Prostate gland (tissue), 2 donors: ENCODE measurements at regions not wholly inside any gene's neighbourhood (a gene's known extent, or its start where the extent isn't known, plus 50 kb on each side); places are given as distances from the start of the nearest gene placed in this dataset.

Experiments used
- DNase-seq: peaks from one replicate; pipeline ENCODE4 v3.0.0-alpha.2; 2019; ENCODE audit warnings: low spot score
- H3K27ac ChIP-seq, 2 donors: fragments of 200-600 bp; sonication (generic); 2 replicates each; pipeline ENCODE4 v1.5.1; 2017 to 2019
- H3K27me3 ChIP-seq: fragments of 200-600 bp; sonication (generic); replicated peaks from 2 replicates; pipeline ENCODE4 v1.5.1; 2019; ENCODE audit not compliant: insufficient read depth
- H3K36me3 ChIP-seq, 2 donors: fragments of 200-600 bp; sonication (generic); 1 replicate in 1 of 2; 2 replicates in 1 of 2; pipeline versions ENCODE4 v1.5.1 to v1.8.1; 2017 to 2019
- H3K4me1 ChIP-seq: fragments of 200-600 bp; sonication (generic); replicated peaks from 2 replicates; pipeline ENCODE4 v1.5.1; 2019
- H3K4me3 ChIP-seq, 2 donors: fragments of 200-600 bp; sonication (generic); 2 replicates each; pipeline ENCODE4 v1.5.1; 2017 to 2019
- H3K9me3 ChIP-seq: fragments of 200-600 bp; sonication (generic); 2 replicates; pipeline ENCODE4 v1.5.1; 2017
- POLR2A ChIP-seq: fragments of 450-650 bp; IDR thresholded peaks from one replicate; pipeline ENCODE4 v1.6.1; 2016; ENCODE audit warnings: antibody characterized with exemption, mild to moderate bottlenecking
- POLR2AphosphoS5 ChIP-seq: sonication (generic); formaldehyde crosslinking; IDR thresholded peaks from one replicate; pipeline ENCODE4 v1.6.1; 2017; ENCODE audit warnings: antibody characterized with exemption
- WGBS: methylation state at CpG from one replicate; pipeline ENCODE4 v1.1.5; 2018; 5-methylcytosine and 5-hydroxymethylcytosine counted together
- intact Hi-C: fragments of 100-400 bp; cut with DNase I; formaldehyde crosslinking; loops from one replicate; pipeline ENCODE4 v1.14.2; 2022
- TF ChIP-seq, protein P1 (sequence below), 4 experiments: fragments of 200-600 bp in 2 of 4; fragments of 450-650 bp in 2 of 4; sonication (generic) in 2 of 4; IDR thresholded peaks; 1 replicate in 3 of 4; 2 replicates in 1 of 4; pipeline ENCODE4 v1.5.1; 2016 to 2019; ENCODE audit warnings: antibody characterized with exemption in 4 of 4, mild to moderate bottlenecking in 2 of 4, moderate library complexity in 2 of 4

DNA sequence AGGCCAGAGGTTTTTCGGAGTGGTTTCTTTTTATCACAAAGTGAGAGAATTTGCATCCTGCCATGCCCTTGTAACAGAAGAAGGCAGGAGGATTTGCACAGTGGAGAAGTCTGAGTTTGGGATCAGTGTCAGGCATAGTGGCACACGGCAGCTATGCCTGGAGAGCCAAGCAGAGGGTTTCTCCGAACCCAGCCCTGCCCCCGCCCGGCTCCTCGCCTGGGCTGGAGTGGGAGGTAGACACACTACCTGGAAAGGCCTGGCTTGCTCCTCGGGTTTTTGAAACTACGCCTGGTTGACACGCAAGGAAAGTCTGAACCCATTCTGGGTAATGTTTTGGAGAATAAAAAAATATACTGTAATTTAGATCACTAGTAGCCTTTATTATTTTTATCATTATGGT lies 1653.6 kb upstream of the TENM3 start:
- Histone ChIP-seq H3K36me3 (no peaks in the 10 kb centered on the region), H3K4me3 (no peak overlapping the region), H3K9me3 (no peaks in the 10 kb centered on the region), H3K27me3 (no peaks in the 10 kb centered on the region), H3K4me1 (no peaks in the 10 kb centered on the region), H3K27ac (no peak overlapping the region)
- no peak for TF ChIP-seq POLR2A
- TF ChIP-seq, protein P1, sequence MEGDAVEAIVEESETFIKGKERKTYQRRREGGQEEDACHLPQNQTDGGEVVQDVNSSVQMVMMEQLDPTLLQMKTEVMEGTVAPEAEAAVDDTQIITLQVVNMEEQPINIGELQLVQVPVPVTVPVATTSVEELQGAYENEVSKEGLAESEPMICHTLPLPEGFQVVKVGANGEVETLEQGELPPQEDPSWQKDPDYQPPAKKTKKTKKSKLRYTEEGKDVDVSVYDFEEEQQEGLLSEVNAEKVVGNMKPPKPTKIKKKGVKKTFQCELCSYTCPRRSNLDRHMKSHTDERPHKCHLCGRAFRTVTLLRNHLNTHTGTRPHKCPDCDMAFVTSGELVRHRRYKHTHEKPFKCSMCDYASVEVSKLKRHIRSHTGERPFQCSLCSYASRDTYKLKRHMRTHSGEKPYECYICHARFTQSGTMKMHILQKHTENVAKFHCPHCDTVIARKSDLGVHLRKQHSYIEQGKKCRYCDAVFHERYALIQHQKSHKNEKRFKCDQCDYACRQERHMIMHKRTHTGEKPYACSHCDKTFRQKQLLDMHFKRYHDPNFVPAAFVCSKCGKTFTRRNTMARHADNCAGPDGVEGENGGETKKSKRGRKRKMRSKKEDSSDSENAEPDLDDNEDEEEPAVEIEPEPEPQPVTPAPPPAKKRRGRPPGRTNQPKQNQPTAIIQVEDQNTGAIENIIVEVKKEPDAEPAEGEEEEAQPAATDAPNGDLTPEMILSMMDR (IDR thresholded peaks at IDR 0.05), result no peak
- no peak for TF ChIP-seq POLR2AphosphoS5
- no peak for DNase-seq
- WGBS, result 93% methylated on average over 9 of the region's 9 CpGs
- intact Hi-C loops, result no loop called here

DNA sequence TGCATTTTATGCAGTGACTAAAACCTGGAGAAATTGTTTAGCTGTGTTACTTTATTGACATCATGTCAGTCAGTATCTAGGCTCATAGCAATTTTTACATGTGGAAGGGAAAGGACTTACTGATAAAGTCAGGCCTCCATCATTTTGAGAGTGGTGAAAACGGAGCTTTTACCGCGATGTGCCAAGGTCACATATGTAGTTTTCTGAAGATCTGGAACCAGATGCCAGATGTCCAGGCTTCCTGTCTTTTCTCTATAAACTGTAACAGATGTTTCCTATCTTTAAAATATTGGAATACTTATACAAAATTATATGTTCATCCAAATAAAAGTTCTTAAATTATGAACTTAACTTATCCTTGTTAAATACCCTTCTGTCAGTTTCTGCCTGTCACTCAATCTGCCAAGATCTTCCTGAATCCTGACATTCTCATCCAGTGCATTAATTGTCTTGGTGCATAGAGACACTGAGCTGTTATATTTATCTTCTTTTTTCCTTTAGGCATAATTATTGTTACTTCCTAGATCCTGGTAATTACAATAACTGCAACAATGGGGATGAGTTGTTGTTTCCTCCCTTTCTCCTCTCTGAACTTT lies 1646.2 kb upstream of the TENM3 start:
- H3K9me3 ChIP-seq, result no peaks in the 10 kb centered on the region
- intact Hi-C loops, result no loop called here
- TF ChIP-seq POLR2AphosphoS5 (no peak), POLR2A (no peak)
- TF ChIP-seq, protein P1 (IDR thresholded peaks at IDR 0.05), result no peak
- H3K27me3 ChIP-seq, result no peaks in the 10 kb centered on the region
- no peaks in the 10 kb centered on the region for H3K4me1 ChIP-seq
- no peak for DNase-seq
- no peak overlapping the region for H3K27ac ChIP-seq
- no peaks in the 10 kb centered on the region for H3K36me3 ChIP-seq
- H3K4me3 ChIP-seq, result no peak overlapping the region
- whole genome bisulfite sequencing, result 61% methylated on average over 3 of the region's 3 CpGs

DNA sequence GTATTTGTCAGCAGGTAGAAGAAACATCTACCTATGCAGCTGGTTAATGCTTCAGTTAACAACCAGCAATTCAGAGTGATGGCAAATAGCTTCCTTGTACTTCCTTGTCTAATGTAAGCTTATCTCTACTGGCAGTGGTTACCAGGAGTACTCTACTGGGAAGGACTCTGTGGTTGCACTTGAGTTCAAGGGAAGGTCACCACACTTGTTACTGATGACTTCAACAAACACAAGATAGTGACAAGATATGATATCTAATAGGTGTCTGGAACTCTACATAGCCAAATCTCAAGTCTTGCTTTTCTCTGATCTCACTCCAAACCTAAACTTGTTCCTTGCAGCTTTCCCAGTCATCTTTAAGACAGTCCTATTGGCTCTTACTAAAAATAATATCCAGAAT lies 1644.9 kb upstream of the TENM3 start:
- intact Hi-C loops, result no loop called here
- TF ChIP-seq POLR2AphosphoS5 (no peak), POLR2A (no peak)
- TF ChIP-seq, protein P1 (IDR thresholded peaks at IDR 0.05), result no peak

DNA sequence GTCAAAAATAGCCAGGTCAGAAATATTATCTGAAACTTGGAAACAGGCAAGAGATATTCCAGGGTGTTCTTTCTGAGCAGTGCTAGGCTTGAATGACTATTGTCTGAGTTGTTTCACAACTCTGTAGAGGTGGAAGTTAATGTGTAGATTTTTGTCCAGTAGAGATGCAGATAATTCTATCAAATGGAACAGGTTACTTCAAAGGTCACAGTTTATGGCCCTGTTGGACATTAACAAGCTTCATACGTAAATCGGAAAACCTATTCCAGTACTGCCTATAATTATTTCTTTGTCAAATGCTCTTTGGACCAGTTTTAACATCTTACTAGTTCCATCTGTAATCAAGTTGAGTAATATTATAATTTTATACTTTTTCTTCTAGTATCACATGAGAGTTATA lies 1639.4 kb upstream of the TENM3 start:
- Histone ChIP-seq H3K27ac (no peak overlapping the region), H3K36me3 (no peaks in the 10 kb centered on the region), H3K4me1 (no peaks in the 10 kb centered on the region), H3K4me3 (no peak overlapping the region), H3K27me3 (no peaks in the 10 kb centered on the region), H3K9me3 (no peaks in the 10 kb centered on the region)
- no peak for DNase-seq
- WGBS, result 55% methylated on average over 2 of the region's 2 CpGs
- intact Hi-C loops, result no loop called here
- TF ChIP-seq, protein P1 (IDR thresholded peaks at IDR 0.05), result no peak
- TF ChIP-seq POLR2AphosphoS5 (no peak), POLR2A (no peak)

More for the DNA sequence above, 1644.9 kb upstream of the TENM3 start:
- Histone ChIP-seq H3K27me3 (no peaks in the 10 kb centered on the region), H3K4me3 (no peak overlapping the region), H3K9me3 (no peaks in the 10 kb centered on the region), H3K36me3 (no peaks in the 10 kb centered on the region), H3K4me1 (no peaks in the 10 kb centered on the region), H3K27ac (no peak overlapping the region)
- DNase-seq, result no peak

DNA sequence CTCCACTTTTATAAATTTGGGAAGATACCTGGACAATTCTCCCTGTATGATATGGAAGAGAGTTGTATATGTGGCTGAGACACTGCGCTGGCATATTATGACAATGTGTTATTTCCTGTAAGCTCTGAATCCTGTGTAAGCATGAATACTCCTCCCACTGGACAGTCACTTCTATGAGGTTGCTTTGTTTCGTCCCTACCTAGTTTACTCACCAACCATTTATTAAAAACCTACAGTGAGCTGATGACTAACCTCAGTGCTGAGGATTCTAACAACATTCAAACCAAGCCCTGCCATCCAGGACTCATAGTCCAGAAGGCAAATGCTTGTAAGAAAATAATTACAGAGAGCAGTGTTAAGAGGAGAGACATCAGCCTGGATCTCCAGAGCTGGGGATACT lies 1632.9 kb upstream of the TENM3 start:
- no peaks in the 10 kb centered on the region for H3K27me3 ChIP-seq
- no peak overlapping the region for H3K27ac ChIP-seq
- no peak for DNase-seq
- 66% methylated on average over 2 of the region's 2 CpGs for WGBS
- no peaks in the 10 kb centered on the region for H3K36me3 ChIP-seq
- TF ChIP-seq POLR2A (no peak), POLR2AphosphoS5 (no peak)
- TF ChIP-seq, protein P1 (IDR thresholded peaks at IDR 0.05), result no peak
- no peaks in the 10 kb centered on the region for H3K4me1 ChIP-seq
- intact Hi-C loops, result no loop called here
- H3K9me3 ChIP-seq, result no peaks in the 10 kb centered on the region
- H3K4me3 ChIP-seq, result no peak overlapping the region
